ENCODE measurements at regions not wholly inside any gene's neighbourhood (a gene's known extent, or its start where the extent isn't known, plus 50 kb on each side); places are given as distances from the start of the nearest gene placed in this dataset.

GRCh38 chr2:129478902-129479517 is 500.5 kb upstream of the RAB6C start:
- TF ChIP-seq CTCF (IDR thresholded peaks at IDR 0.05; ENCODE audit: insufficient read depth, low read length) (no peak), POLR2AphosphoS5 (IDR thresholded peaks at IDR 0.05; ENCODE audit: low read depth) (no peak), REST (IDR thresholded peaks at IDR 0.05; ENCODE audit: insufficient replicate concordance, low read depth) (no peak)

Measured in HL-60 (cell line).